ENCODE measurements at regions not wholly inside any gene's neighbourhood (a gene's known extent, or its start where the extent isn't known, plus 50 kb on each side); places are given as distances from the start of the nearest gene placed in this dataset.

DNA sequence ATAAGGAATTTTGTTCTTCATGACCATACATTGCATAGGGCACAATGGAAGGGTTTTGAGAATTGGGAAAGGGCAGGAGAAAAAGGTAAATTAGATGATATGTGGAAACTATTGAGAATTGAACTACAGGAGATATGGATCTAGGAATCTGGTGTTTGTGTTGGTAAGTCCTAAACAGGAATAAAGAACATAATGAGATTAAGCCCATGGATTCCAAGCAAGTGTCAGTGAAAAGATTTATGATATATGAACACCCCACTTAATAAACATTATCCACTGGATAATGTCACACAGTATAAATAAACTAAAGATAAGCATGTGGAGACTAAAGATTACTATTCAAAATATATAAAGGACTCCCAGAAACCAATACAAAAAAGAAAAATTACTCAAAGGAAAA, 98.2 kb downstream of the TNFSF18 start:
- DNase-seq (ENCODE audit: low read depth), result no peak

DNA sequence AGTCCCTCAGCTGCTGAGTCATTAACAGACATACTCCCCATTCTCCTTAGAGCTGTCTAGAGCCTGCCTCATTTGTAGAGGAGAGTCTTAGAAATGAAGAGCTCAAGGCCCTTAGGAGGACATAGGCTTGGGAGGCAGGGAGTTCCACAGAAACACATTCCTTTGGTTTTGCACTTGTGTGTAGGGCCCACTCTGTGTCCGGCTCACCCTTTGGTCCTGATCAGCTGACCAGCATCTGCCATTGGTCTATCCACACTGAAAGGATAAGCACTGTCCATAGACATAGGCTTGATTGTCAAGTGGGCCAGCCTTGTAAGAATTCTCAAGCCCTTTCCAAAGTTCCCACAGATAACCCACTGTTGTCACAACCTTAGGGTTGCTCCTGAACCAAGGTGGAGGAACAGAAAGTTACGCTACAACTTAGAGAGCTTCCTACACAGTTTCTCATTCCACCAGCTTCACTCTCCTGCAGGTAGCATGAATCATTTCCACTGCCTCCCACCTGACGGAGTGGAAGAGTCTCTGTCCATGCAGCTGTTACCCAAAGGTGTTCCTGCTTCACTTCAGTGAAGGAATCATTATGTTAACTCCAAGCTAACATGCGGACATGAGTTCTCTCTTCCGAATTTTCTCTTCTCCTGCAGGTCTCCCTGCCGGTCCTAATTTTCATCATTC, 96.1 kb downstream of the TNFSF18 start:
- no peak for DNase-seq (ENCODE audit: low read depth)

GRCh38 chr1:172955161-172955815, 95.5 kb downstream of the TNFSF18 start:
- DNase-seq (ENCODE audit: low read depth), result peak; percentile 77

DNA sequence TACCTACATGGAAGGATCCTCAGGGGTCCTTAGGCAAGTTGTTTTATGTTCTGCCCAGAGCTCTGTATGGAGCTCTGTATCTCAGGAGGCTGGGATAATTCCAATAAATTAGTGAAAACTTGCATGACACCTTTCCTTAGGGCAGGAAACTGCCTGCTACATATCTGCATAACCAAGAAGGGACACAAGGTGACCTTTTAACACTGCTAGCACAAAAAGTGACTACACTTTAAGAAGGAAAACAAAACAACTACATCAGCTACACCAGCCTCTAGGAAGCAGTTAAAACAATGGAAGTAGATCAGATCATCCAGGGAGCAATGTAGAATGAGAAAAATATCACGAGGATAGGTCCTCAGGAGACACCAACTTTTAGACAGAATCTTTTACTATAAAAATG, 93.9 kb downstream of the TNFSF18 start:
- DNase-seq (ENCODE audit: low read depth), result no peak

GRCh38 chr1:172957491-172957890, 93.2 kb downstream of the TNFSF18 start:
- no peak for DNase-seq (ENCODE audit: low read depth)

DNA sequence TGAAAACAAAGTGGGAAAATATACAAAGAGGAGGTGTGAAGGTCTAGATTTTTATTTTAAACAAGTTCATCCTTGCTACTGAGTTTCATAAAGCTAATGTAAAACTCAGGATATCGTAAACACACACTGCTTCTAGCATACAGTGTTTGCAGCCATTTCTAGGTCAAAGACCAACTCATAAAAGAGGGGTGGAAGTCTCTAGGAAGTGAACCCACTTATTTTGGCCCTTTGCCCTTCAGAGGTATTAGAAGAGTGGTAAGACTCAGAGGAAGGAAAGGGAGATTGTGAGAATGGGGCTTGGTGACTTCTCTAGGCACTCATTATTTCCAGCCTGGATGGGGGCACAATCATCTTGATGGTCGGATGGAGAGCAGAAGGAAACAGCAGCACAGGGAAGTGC, 91.2 kb downstream of the TNFSF18 start:
- no peak for DNase-seq (ENCODE audit: low read depth)

DNA sequence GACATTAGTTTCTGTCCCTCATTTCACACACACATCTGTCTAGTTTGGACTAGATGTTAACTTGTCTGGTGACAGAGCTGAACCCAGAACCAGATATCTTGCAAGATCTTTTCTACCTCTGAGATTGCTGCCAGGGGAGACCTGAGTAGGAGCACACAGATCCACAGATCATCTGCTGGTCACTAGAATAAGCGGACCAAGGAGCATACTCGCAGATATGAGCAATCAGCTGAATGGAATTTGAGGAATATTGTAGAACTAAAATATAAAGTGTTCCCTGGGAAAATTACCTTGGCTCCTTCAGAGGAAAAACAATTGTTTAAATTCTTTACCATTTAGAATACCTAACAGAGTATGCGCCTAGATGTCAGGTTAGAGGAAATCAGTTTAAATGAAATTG, 90.7 kb downstream of the TNFSF18 start:
- no peak for DNase-seq (ENCODE audit: low read depth)

GRCh38 chr1:172960454-172961208, 90.1 kb downstream of the TNFSF18 start:
- no peak for DNase-seq (ENCODE audit: low read depth)

GRCh38 chr1:172964864-172965263, 85.9 kb downstream of the TNFSF18 start:
- DNase-seq (ENCODE audit: low read depth), result no peak

DNA sequence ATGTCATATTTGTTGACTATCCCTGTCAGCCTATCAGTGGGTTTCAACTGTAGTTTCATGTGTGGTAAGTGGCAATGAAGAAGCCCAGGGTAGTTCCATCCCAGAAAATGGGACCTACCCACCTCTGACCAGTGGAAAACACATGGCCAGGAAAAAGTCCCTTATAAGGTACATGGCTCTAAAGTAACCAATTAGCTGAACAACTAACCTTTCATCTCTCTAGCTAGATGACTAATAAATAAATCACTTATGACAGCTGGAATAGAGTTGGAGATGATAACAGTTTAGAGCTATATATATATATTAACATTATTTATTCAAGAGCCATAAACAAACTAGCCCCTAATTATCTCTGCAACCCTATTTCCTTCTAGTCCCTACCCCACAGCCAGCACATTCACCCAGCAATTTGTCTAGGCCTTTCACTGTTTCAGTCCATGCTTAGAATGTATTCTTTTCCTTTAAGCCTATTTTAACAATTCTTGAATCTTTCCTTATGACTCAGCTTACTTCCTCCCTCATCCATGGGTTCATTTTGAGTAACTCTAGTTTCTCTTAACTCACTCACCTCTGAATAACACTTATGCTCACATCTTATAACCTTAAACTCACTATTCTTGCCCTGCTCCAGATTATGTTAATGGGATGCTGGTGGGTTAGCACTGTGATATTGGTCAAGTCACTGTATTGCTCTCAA, 83.7 kb downstream of the TNFSF18 start:
- no peak for DNase-seq (ENCODE audit: low read depth)

DNA sequence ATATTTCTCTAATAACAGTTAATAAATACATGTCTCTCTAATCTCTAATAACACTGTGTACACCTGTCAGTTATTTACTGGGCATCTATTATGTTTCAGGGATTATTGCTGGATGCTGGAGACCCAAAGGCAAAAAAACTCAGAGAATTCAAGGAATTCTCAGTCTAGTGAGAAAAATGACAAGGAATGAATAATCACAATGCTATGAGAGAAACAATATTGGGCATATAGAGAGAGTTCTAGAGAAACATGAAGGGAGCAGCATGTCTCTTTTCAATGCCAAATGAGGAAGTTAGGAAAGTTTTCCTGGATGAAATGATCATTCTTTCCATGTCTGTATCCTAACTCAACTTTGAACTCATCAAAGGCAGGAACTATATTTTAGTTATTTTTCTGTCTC, 82.8 kb downstream of the TNFSF18 start:
- no peak for DNase-seq (ENCODE audit: low read depth)

- peak; percentile 81 for DNase-seq (ENCODE audit: low read depth)
Measured at GRCh38 chr1:172969611-172970010, 81.1 kb downstream of the TNFSF18 start.

DNA sequence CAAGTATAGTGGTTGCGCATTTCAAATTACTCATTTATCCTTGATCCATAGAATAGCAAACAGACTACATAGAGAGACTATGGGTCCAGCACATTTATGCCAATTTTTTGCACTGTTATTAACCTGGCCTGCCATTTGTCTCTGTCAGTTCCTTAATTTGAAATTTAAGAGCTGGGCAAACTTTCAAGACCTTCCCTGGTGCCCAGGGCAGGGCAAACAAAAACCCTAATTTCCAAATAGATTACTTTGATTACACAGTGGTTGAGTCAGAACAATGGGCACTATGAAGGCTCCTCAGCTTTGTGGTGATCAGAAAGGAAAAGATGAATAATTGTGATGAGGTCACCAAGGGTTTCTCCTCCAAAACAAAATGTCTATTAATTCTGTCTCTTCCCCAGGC, 80.6 kb downstream of the TNFSF18 start:
- peak; percentile 68 for DNase-seq (ENCODE audit: low read depth)

- DNase-seq (ENCODE audit: low read depth), result no peak
Measured at GRCh38 chr1:172971241-172971640, 79.5 kb downstream of the TNFSF18 start.

DNA sequence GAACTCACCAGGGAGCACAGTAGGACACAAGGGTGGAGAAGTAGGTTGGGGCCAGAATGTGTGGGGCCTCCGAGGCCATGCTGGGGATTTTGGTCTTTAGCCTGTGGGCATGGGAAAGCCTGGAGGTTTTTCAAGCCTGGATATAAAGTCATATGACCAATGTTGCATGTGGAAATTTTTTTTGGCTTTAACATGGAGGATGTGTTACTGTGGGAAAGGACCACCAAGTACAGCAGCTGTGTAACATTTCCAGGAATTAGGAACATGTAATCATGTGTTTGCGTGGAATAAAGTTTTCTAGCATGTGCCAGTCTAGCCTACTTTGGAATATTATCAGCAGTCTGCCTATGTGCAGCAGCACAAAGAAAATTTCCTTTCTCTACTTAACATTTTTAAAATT, 78.5 kb downstream of the TNFSF18 start:
- no peak for DNase-seq (ENCODE audit: low read depth)

DNA sequence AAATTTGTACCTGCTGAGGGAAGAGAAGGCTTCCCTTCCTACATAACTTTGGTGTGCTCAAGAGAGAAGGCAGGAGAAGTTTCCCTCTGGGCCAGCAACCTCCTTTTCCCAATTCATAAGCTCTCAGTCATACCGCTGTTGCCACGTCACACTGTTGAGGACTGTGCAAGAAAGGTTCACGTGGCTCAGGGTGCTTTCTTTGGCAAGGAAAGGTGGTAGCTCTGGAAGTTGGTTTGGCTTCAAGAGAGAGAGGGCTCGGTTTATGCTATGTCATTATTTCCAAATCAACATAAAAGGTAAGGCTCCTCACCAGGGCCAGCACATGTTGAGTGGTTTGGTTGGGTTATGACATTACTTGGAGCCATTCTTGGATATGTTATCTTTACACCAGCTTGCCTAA, 77.3 kb downstream of the TNFSF18 start:
- DNase-seq (ENCODE audit: low read depth), result no peak

DNA sequence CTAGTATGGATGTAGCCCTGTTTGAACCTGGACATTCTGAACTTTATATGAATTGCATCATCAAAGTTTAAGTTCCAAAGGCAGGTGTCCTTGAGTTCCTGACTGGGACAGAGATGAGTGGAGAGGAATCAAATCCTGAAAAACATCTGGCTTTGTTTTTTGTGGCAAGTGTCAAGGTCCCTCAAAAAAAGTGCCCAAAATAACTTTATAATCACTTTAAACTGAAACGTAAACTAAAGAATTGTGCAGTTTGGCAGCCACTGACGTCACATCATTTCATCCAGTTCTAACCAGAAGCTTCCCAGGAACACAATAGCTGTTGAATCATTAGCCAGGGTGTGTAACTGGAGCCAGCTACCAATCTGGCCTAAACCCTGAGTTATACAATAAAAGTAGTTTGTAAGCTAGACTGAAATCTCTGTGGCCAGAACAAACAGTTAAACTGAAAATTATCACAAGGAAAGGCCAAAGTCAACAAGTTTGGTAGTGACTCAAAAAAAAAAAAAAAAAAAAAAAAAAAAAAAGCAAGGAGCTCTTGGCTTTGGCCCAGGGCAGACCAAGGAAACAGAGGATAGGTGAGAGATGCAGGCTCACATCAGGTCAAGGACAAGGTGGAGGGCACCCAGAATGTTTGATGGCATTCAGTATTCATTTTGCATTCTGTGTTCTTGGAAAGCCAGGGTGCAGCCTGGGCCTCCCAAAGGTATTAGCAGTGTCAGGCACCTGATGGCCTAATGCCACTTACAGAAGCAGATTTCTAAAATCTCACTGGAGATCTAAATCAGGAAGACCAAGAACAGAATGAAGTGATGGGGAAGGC, 74.3 kb downstream of the TNFSF18 start:
- peak; percentile 68 for DNase-seq (ENCODE audit: low read depth)

DNA sequence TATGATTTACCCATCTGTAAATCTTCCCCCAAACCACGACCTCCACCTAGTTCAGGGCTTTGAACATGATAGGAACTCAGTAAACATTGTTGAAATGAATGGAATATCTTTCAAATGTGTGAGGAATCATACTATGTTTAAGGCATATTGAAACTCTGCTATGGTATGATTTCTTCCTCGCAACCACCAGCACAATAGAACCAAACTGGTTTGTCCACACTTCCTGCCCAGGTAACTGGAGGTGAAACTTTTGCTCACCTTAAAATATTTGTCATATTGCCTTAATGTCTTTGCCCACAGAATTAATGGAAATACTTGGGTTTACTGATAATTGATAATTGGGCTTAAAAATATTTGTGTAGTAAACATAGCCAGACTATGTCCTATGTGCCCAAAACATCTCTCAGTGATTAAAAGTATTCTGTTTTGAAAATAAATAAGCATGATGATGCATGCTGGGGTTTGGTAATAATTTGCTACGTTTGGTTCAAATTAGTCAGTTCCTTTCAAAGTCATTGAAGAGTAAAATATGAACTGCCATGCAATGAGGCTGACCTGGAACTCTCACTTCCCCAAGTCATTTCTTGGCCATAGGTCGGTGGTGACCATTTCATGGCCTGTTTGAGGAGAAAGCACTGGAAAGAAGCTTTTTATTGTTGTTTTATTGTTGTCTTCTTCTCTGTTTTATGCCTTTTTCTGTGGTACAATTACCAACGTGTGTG, 73.3 kb downstream of the TNFSF18 start:
- no peak for DNase-seq (ENCODE audit: low read depth)

DNA sequence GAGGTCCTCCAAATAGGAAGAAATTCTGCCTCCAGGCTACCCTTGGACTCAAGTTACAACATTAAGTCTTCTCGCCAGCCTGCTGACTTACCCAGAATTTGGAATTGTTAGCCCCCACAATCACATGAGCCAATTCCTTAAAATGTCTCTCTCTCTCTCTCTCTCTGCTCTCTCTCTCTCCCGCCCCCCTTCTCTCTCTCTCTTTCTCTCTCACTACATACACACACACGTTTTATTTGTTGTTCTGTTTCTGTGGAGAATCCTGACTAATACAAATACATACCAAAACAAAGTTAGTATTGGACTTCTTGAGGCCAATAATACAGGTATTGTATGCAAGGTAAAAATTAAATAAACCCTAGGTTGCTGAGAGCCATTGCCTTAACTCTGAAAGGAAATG, 72.1 kb downstream of the TNFSF18 start:
- no peak for DNase-seq (ENCODE audit: low read depth)

- DNase-seq (ENCODE audit: low read depth), result no peak
Measured at GRCh38 chr1:172979828-172980227, 70.9 kb downstream of the TNFSF18 start.

DNA sequence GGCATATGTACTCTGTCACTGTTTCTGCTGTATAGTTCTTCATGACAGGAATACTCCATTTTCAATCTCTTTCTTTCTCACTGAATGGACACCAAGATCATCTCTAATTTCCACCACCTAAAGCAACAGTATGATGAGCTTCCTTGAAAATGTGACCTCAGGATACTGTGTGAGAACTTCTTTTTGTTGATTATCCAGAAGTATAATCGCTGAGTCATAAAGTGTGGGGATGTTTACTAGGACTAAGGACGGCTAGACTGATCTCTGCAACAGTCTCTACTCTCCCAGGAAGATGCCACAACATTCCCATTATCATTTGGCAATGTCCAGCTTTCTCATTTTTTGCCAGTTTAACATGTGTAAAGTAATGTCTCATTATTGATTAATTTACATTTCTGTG, 70.3 kb downstream of the TNFSF18 start:
- peak; percentile 74 for DNase-seq (ENCODE audit: low read depth)

Measured in RPMI7951 (cell line).